ENCODE measurements at regions not wholly inside any gene's neighbourhood (a gene's known extent, or its start where the extent isn't known, plus 50 kb on each side); places are given as distances from the start of the nearest gene placed in this dataset.

DNA sequence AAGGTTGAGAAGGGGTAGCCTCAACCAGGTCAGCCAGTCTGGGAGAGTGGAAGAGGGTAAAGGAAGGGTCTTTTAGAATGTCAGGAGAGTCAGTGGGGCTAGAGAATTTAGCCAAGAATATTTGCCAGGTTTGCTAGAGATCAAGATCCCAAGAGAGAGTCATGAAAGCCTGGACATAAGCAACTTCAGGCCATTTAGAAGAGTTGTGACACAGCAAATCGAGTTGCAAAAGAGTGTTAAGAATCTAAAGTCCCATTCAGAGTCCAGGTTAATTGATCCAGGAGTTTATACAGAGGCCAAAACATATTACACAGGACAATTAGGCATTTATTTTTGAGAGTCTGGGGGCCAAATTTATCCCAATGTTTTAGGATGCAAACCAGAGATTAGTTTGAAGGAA is 1260.1 kb upstream of the ACO1 start:
- CTCF ChIA-PET (ENCODE audit: low intra/inter-chr PET ratio) = no interaction called here

DNA sequence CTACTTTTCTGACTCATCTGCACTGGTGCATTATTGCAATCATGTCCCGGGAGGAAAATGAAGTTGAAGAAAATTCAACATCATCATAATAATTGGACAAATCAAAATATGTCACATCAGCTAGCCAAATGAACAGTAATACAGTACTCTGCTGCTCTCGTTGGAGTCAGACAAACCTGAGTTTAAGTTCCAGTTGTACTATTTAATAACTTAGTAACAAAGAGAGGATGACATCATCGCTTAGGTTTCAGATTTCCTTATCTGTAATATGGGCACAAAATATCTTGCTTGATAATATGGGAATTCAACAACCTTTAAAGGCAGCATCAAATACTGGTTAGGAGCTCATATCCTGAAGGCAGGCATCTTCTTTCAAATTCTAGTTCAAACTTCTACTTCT is 1248.9 kb upstream of the ACO1 start:
- Histone ChIP-seq H3K36me3 (ENCODE audit: control insufficient read depth, insufficient read depth, low read length) (no peaks in the 10 kb centered on the region), H3K27ac (ENCODE audit: extremely low read depth, low read depth, low read length) (no peak overlapping the region), H4K20me1 (replicated peaks; ENCODE audit: control insufficient read depth, insufficient read depth, low read length) (no peaks in the 10 kb centered on the region), H3K9me3 (replicated peaks; ENCODE audit: control insufficient read depth, insufficient read depth, low read depth, low read length) (no peaks in the 10 kb centered on the region), H3K9me1 (ENCODE audit: control insufficient read depth, insufficient read depth, low read length) (no peaks in the 10 kb centered on the region), H3K4me2 (ENCODE audit: insufficient read depth, low read length) (no peak overlapping the region), H3K4me1 (replicated peaks in 1 of 2; ENCODE audit: control insufficient read depth in 2 of 2, insufficient read depth in 2 of 2, low read length in 2 of 2) (no peaks in the 10 kb centered on the region), H2AFZ (ENCODE audit: low read depth, low read length) (no peak overlapping the region), H3K27me3 (ENCODE audit: control insufficient read depth in 2 of 2, insufficient read depth in 2 of 2, low read length in 2 of 2) (no peaks in the 10 kb centered on the region), H3K4me3 (no peak overlapping the region), H3K79me2 (ENCODE audit: control insufficient read depth, insufficient read depth, low read length) (no peaks in the 10 kb centered on the region), H3K9ac (ENCODE audit: insufficient read depth in 1 of 2, low read depth in 2 of 2, low read length in 2 of 2) (no peak overlapping the region)
- in situ Hi-C loops (cut with MboI) = no loop called here
- FAIRE-seq (no peak), DNase-seq (ENCODE audit: extremely low read depth in 1 of 4, low spot score in 3 of 4) (no peak), ATAC-seq (no peak)
- no CpG with 5 or more reads among the region's 3 CpGs for WGBS (ENCODE audit: insufficient coverage, low coverage, missing lambda C conversion rate)
- CTCF ChIA-PET (ENCODE audit: low intra/inter-chr PET ratio) = no interaction called here
- POLR2A ChIA-PET = no interaction called here
- BruUV-seq (replicated peaks) = no TSS peak
- intact Hi-C loops (cut with micrococcal nuclease) = no loop called here
- TF ChIP-seq TBP (optimal IDR thresholded peaks at IDR 0.05; ENCODE audit: low read depth, low read length) (no peak), NFIX (CRISPR knock-in tag; IDR thresholded peaks at IDR 0.05; ENCODE audit: low read depth) (no peak), KLF13 (tag; IDR thresholded peaks at IDR 0.05; ENCODE audit: borderline replicate concordance, low read depth) (no peak), TAL1 (IDR thresholded peaks at IDR 0.05) (no peak), ZNF408 (CRISPR knock-in tag; IDR thresholded peaks at IDR 0.05; ENCODE audit: low read depth) (no peak), ZSCAN32 (CRISPR knock-in tag; IDR thresholded peaks at IDR 0.05) (no peak), RBM17 (IDR thresholded peaks at IDR 0.05; ENCODE audit: borderline replicate concordance, low read depth, low read length) (no peak), PCBP2 (IDR thresholded peaks at IDR 0.05; ENCODE audit: low read depth, low read length, poor library complexity, severe bottlenecking) (no peak), ZNF696 (CRISPR knock-in tag; conservative IDR thresholded peaks at IDR 0.05) (no peak)

More for the DNA sequence above, 1260.1 kb upstream of the ACO1 start:
- intact Hi-C loops (cut with micrococcal nuclease) (no loop called here), in situ Hi-C loops (cut with MboI) (no loop called here)
- BruUV-seq (replicated peaks) = no TSS peak
- H3K79me2 ChIP-seq (ENCODE audit: control insufficient read depth, insufficient read depth, low read length) = no peaks in the 10 kb centered on the region
- no peak overlapping the region for H3K9ac ChIP-seq (ENCODE audit: insufficient read depth in 1 of 2, low read depth in 2 of 2, low read length in 2 of 2)
- no peaks in the 10 kb centered on the region for H3K27me3 ChIP-seq (ENCODE audit: control insufficient read depth in 2 of 2, insufficient read depth in 2 of 2, low read length in 2 of 2)
- H4K20me1 ChIP-seq (replicated peaks; ENCODE audit: control insufficient read depth, insufficient read depth, low read length) = no peaks in the 10 kb centered on the region
- no peak overlapping the region for H3K27ac ChIP-seq (ENCODE audit: extremely low read depth, low read depth, low read length)
- DNase-seq (ENCODE audit: extremely low read depth in 1 of 4, low spot score in 3 of 4) (no peak), FAIRE-seq (no peak), ATAC-seq (no peak)
- no peaks in the 10 kb centered on the region for H3K4me1 ChIP-seq (replicated peaks in 1 of 2; ENCODE audit: control insufficient read depth in 2 of 2, insufficient read depth in 2 of 2, low read length in 2 of 2)
- H3K4me2 ChIP-seq (ENCODE audit: insufficient read depth, low read length) = no peak overlapping the region
- no peak overlapping the region for H2AFZ ChIP-seq (ENCODE audit: low read depth, low read length)
- no peaks in the 10 kb centered on the region for H3K9me1 ChIP-seq (ENCODE audit: control insufficient read depth, insufficient read depth, low read length)
- POLR2A ChIA-PET = no interaction called here
- no CpG with 5 or more reads among the region's 1 CpG for WGBS (ENCODE audit: insufficient coverage, low coverage, missing lambda C conversion rate)
- H3K36me3 ChIP-seq (ENCODE audit: control insufficient read depth, insufficient read depth, low read length) = no peaks in the 10 kb centered on the region
- H3K9me3 ChIP-seq (replicated peaks; ENCODE audit: control insufficient read depth, insufficient read depth, low read depth, low read length) = no peaks in the 10 kb centered on the region
- no peak for TF ChIP-seq WHSC1 (IDR thresholded peaks at IDR 0.05; ENCODE audit: low read length)
- no peak for TF ChIP-seq SETDB1 (IDR thresholded peaks at IDR 0.05; ENCODE audit: low read length)
- TF ChIP-seq, protein P1, sequence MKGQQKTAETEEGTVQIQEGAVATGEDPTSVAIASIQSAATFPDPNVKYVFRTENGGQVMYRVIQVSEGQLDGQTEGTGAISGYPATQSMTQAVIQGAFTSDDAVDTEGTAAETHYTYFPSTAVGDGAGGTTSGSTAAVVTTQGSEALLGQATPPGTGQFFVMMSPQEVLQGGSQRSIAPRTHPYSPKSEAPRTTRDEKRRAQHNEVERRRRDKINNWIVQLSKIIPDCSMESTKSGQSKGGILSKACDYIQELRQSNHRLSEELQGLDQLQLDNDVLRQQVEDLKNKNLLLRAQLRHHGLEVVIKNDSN (CRISPR knock-in tag; IDR thresholded peaks at IDR 0.05) = no peak
- no peak overlapping the region for H3K4me3 ChIP-seq

Data from K562 (cell line).